GM18502 (cell line): ENCODE measurements at regions not wholly inside any gene's neighbourhood (a gene's known extent, or its start where the extent isn't known, plus 50 kb on each side); places are given as distances from the start of the nearest gene placed in this dataset.
"Not testable (repeated sequence)": the region's sequence is repeated elsewhere in the genome, so short reads cannot be mapped to it uniquely, and the experiment has no call there.

Source experiments
- ATAC-seq: cut with Tn5 transposase; IDR thresholded peaks from one replicate; pipeline ENCODE4 v1.9.1; 2021; ENCODE audit warnings: mild to moderate bottlenecking; ENCODE audit not compliant: unreplicated experiment, poor library complexity

- no peak for ATAC-seq
These were observed 118.1 kb upstream of the SLC39A10 start for GRCh38 chr2:195538937-195539336.

- ATAC-seq = no peak
These were observed 119.2 kb upstream of the SLC39A10 start for GRCh38 chr2:195537811-195538210.

- ATAC-seq = no peak
These were observed 120.1 kb upstream of the SLC39A10 start for GRCh38 chr2:195536906-195537305.

- ATAC-seq = peak; percentile 95
These were observed 121.0 kb upstream of the SLC39A10 start for GRCh38 chr2:195535911-195536522.

GRCh38 chr2:195534971-195535370 is 122.1 kb upstream of the SLC39A10 start:
- no peak for ATAC-seq

- peak; percentile 22 for ATAC-seq
These were observed 123.0 kb upstream of the SLC39A10 start for GRCh38 chr2:195533771-195534642.

- ATAC-seq = peak; percentile 42
These were observed 124.3 kb upstream of the SLC39A10 start for GRCh38 chr2:195532628-195533271.

- no peak for ATAC-seq
These were observed 124.8 kb upstream of the SLC39A10 start for GRCh38 chr2:195532255-195532627.

GRCh38 chr2:195531754-195532153 is 125.3 kb upstream of the SLC39A10 start:
- no peak for ATAC-seq

- ATAC-seq = not testable (repeated sequence)
These were observed 133.8 kb upstream of the SLC39A10 start for GRCh38 chr2:195523242-195523641.

GRCh38 chr2:195521589-195521988 is 135.4 kb upstream of the SLC39A10 start:
- ATAC-seq = no peak

GRCh38 chr2:195520671-195521155 is 136.3 kb upstream of the SLC39A10 start:
- no peak for ATAC-seq

- no peak for ATAC-seq
These were observed 141.5 kb upstream of the SLC39A10 start for GRCh38 chr2:195515551-195515950.

GRCh38 chr2:195514365-195514764 is 142.7 kb upstream of the SLC39A10 start:
- no peak for ATAC-seq

GRCh38 chr2:195513119-195513518 is 143.9 kb upstream of the SLC39A10 start:
- ATAC-seq = no peak

GRCh38 chr2:195509551-195509950 is 147.5 kb upstream of the SLC39A10 start:
- no peak for ATAC-seq

GRCh38 chr2:195508139-195508455 is 148.9 kb upstream of the SLC39A10 start:
- ATAC-seq = no peak

GRCh38 chr2:195507447-195508138 is 149.4 kb upstream of the SLC39A10 start:
- ATAC-seq = no peak

- peak; percentile 97 for ATAC-seq
These were observed 151.3 kb upstream of the SLC39A10 start for GRCh38 chr2:195505701-195506100.

GRCh38 chr2:195503208-195503607 is 153.8 kb upstream of the SLC39A10 start:
- no peak for ATAC-seq

- no peak for ATAC-seq
These were observed 155.3 kb upstream of the SLC39A10 start for GRCh38 chr2:195501746-195502145.
